ENCODE measurements at regions not wholly inside any gene's neighbourhood (a gene's known extent, or its start where the extent isn't known, plus 50 kb on each side); places are given as distances from the start of the nearest gene placed in this dataset.

DNA sequence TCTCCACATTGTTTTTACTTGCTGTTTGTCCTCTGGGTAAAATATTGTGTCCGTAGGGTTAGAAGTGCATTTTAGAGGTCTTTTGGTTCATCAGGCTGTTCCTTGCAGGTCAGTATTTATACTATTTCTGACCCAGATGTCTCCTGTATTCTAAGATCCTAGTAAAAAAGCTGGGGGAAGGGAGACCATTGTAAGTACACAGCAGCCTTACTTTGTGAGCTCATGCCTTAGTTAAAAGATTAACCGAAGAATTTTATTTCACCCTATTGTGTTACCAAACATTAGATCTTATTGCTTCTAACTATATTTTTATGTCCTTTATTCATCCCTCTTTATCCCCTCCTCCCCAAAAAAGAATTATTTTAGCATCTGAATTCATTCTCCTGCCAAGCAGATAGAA, 444.1 kb upstream of the RBFOX1 start:
- no peak for TF ChIP-seq POLR2A (IDR thresholded peaks at IDR 0.05)
- TF ChIP-seq CTCF (IDR thresholded peaks at IDR 0.05) = no peak
- TF ChIP-seq POLR2AphosphoS5 (IDR thresholded peaks at IDR 0.05) = no peak

Data from breast epithelium (tissue), 3 donors.